ENCODE measurements at regions not wholly inside any gene's neighbourhood (a gene's known extent, or its start where the extent isn't known, plus 50 kb on each side); places are given as distances from the start of the nearest gene placed in this dataset.

DNA sequence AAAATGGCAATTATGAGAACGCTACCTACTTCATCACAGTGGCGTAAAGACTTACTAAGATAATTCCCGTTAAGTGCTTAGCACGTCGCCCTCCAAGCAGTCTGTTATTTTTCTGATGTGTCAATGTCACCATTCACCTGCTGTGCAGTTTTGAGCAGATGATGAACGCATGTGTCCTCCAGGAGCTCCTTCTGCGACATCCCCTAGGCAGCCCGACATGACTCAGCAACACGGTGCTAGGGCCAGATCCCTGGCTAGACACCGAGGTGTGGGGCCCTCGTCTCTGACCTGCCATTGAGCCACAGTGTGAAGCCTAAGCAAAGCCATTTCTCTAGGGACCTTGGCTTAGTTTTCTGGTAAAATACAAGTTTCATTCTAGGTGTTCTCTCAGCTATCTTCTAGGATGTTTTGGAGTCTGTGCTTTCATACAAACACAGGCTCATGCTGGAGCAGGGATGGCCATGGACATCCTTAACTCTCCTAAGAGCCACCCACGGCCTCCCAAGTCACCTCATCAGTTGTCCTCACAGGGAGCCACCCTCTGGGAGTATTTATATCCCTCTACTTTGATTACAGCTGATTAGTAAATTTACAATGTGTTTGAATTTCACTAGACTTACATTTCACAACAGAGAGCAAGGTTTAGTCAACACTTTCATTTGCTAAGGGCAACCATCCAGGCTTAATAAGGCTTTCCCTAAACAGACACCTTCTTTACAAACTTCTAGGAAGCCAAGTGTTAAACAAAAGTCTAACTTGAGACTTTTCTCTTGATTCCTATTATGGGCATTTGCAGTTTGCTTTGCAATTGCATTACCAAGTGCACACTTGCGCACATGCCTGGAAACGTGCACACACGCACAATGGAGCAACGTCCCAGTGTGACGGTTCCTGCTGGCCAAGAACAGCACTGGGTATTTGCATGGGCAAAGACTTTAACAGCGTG, 376.8 kb upstream of the ID2 start:
- intact Hi-C loops (cut with DNase I), result no loop called here
- Histone ChIP-seq H3K4me3 (no peak overlapping the region), H3K9me3 (replicated peaks in 1 of 3) (no peaks in the 10 kb centered on the region), H3K4me1 (replicated peaks in 1 of 2) (peaks cover 0 to 9% of the 10 kb centered on the region in 2 donors), H3K36me3 (replicated peaks in 1 of 2) (no peaks in the 10 kb centered on the region), H3K27me3 (no peaks in the 10 kb centered on the region), H3K27ac (no peak overlapping the region)
- DNase-seq, result peak in 1 of 7 donors; percentile 10
- WGBS, 4 donors, result 88 to 96% (median 90%) methylated on average over 13 to 18 of the region's 18 CpGs
- no peak for TF ChIP-seq POLR2A (IDR thresholded peaks at IDR 0.05)
- TF ChIP-seq, protein P1, sequence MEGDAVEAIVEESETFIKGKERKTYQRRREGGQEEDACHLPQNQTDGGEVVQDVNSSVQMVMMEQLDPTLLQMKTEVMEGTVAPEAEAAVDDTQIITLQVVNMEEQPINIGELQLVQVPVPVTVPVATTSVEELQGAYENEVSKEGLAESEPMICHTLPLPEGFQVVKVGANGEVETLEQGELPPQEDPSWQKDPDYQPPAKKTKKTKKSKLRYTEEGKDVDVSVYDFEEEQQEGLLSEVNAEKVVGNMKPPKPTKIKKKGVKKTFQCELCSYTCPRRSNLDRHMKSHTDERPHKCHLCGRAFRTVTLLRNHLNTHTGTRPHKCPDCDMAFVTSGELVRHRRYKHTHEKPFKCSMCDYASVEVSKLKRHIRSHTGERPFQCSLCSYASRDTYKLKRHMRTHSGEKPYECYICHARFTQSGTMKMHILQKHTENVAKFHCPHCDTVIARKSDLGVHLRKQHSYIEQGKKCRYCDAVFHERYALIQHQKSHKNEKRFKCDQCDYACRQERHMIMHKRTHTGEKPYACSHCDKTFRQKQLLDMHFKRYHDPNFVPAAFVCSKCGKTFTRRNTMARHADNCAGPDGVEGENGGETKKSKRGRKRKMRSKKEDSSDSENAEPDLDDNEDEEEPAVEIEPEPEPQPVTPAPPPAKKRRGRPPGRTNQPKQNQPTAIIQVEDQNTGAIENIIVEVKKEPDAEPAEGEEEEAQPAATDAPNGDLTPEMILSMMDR (IDR thresholded peaks at IDR 0.05), result no peak

DNA sequence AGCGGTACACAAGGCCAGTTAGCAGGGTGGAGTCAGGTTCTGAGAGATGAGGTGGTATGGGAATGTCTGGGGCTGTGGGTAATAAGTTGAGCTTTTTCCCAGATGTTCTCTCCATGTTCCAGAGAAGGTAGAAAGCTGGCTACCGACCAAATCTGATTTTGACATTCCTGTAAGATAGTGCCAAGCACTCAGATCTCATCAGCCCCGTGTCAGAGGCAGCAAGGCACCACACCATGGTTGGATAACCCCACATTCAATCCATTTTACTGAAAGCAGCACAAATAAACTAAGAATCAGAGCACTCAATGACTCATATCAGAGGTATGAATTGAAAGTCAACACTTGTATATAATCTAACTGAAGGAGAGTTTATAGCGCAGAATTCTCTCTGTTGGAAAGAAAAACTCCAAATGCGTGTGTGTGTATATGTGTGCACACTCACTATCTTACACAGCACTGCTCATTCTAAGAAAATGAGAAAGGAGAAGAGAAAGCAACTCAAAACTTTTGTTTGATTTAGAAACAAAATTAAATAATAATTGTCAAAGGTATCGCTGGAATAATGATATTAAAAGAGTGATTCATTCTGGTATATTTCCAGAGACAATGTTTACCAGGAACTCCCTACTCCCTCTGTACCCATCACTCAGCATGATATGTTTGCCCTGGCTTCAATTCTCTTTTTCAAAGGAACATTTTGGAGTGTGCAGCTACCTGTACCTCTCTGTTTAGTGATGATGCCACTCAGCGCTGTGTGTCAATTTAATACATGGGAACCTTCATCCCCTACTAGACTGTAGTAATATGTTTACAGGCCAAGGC, 375.1 kb upstream of the ID2 start:
- TF ChIP-seq, protein P1 (IDR thresholded peaks at IDR 0.05), result no peak
- no peak for TF ChIP-seq POLR2A (IDR thresholded peaks at IDR 0.05)
- H3K4me3 ChIP-seq, result no peak overlapping the region
- H3K27me3 ChIP-seq, result no peaks in the 10 kb centered on the region
- H3K36me3 ChIP-seq (replicated peaks in 1 of 2), result no peaks in the 10 kb centered on the region
- 81 to 89% (median 83%) methylated on average over 7 of the region's 7 CpGs for WGBS, 4 donors
- H3K4me1 ChIP-seq (replicated peaks in 1 of 2), result peaks cover 0 to 9% of the 10 kb centered on the region in 2 donors
- DNase-seq, result no peak
- H3K9me3 ChIP-seq (replicated peaks in 1 of 3), result no peaks in the 10 kb centered on the region
- intact Hi-C loops (cut with DNase I), result no loop called here
- H3K27ac ChIP-seq, result no peak overlapping the region

DNA sequence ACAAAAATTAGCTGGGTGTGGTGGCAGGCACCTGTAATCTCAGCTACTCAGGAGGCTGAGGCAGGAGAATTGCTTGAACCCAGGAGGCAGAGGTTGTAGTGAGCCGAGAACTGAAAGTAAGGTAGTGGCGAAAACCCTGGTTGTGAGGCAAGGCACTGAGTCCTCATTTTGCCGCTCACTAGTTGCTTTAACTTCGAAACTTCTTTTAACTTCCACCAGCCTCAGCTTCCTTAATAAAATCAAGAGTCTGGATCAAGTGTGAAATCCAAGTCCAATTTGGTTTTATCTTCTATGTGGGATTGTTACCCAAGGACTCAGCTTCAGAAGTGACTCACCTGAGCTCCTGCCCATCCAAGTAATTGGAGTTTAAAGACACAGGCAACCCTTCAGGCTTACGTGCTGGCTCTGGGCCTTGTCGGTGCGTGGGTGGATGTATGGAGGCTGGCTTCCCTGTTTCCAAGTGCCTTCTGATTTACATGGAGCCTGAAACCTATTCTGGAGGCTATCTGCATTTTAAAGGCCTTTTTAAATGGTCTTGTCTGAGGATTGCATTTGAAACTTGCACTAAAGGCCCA, 374.2 kb upstream of the ID2 start:
- Histone ChIP-seq H3K4me3 (no peak overlapping the region), H3K27me3 (no peaks in the 10 kb centered on the region), H3K36me3 (replicated peaks in 1 of 2) (no peaks in the 10 kb centered on the region), H3K9me3 (replicated peaks in 1 of 3) (no peaks in the 10 kb centered on the region), H3K27ac (no peak overlapping the region), H3K4me1 (replicated peaks in 1 of 2) (no peaks in the 10 kb centered on the region)
- WGBS, 4 donors, result 75 to 97% (median 79%) methylated on average over 7 of the region's 7 CpGs
- intact Hi-C loops (cut with DNase I), result no loop called here
- peak in 1 of 7 donors; percentile 4 for DNase-seq
- TF ChIP-seq POLR2A (IDR thresholded peaks at IDR 0.05), result no peak
- TF ChIP-seq, protein P1 (IDR thresholded peaks at IDR 0.05), result no peak

DNA sequence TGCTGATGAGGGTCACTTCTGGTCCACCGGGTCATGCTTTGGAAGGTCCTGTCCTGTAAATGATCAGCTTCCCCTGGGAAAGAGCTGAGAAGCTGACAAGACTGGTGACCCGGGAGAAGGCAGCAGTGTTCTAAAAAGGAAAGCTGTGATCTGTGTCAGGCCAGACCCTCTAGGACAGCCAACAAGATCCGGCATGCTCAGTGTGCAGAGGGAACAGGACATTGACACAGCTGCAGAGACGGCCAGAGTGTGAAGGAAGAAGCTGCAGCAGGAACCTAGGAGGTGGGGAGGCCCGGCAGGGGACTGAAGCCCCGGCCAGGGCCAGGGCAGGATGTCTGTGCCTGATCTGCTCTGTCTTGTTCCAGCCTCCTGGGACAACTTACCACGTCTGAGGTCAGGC, 372.7 kb upstream of the ID2 start:
- TF ChIP-seq, protein P1 (IDR thresholded peaks at IDR 0.05), result no peak
- no peak for TF ChIP-seq POLR2A (IDR thresholded peaks at IDR 0.05)
- H3K4me1 ChIP-seq (replicated peaks in 1 of 2), result peaks cover 0 to 3% of the 10 kb centered on the region in 2 donors
- DNase-seq, result no peak
- H3K27ac ChIP-seq, result no peak overlapping the region
- intact Hi-C loops (cut with DNase I), result no loop called here
- no peak overlapping the region for H3K4me3 ChIP-seq
- no peaks in the 10 kb centered on the region for H3K9me3 ChIP-seq (replicated peaks in 1 of 3)
- no peaks in the 10 kb centered on the region for H3K36me3 ChIP-seq (replicated peaks in 1 of 2)
- H3K27me3 ChIP-seq, result no peaks in the 10 kb centered on the region
- WGBS, 4 donors, result 63 to 78% (median 71%) methylated on average over 7 of the region's 7 CpGs

Data from adrenal gland (tissue), 9 donors.